Fibroblast of mammary gland (primary cell): ENCODE measurements at regions not wholly inside any gene's neighbourhood (a gene's known extent, or its start where the extent isn't known, plus 50 kb on each side); places are given as distances from the start of the nearest gene placed in this dataset.
A peak's percentile ranks its signal among the peaks of the same experiment; 100 is the strongest.

ENCODE experiments used
- DNase-seq: peaks from one replicate; pipeline ENCODE4 v3.0.0-alpha.2; 2010; ENCODE audit warnings: low read depth
- H3K4me3 ChIP-seq: 2 replicates; pipeline ENCODE4 v1.5.1; 2011; ENCODE audit warnings: low read depth, mild to moderate bottlenecking, low read length, moderate library complexity; ENCODE audit not compliant: control insufficient read depth
- CTCF ChIP-seq: conservative IDR thresholded peaks from 2 replicates; pipeline ENCODE4 v1.5.1; 2011; ENCODE audit warnings: low read depth, low read length, inconsistent platforms; ENCODE audit not compliant: control insufficient read depth, insufficient read depth

- no peak overlapping the region for H3K4me3 ChIP-seq
- DNase-seq: no peak
- no peak for TF ChIP-seq CTCF
These were observed 254.5 kb upstream of the ROPN1 start for GRCh38 chr3:124246376-124246775.

DNA sequence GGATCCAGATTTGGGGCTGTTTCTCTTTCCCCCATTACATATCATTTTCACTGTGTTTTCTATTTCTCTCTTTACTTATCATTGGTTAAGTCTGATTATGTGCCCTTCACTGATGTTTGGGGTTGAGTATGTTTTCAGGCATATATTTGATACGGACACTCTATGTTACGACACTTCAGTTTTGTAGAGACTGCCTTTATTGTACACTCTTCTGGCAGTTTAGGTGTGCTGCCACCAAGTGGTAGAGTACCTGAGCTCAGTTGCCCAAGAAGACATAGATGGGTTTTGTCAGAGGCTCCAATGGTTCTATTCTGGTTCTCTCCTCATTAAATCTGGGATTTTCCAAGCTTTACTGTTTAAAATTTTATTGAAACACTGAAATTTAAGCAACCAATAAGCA lies 255.0 kb upstream of the ROPN1 start:
- peak; percentile 46 for TF ChIP-seq CTCF
- no peak overlapping the region for H3K4me3 ChIP-seq
- peak; percentile 35 for DNase-seq

GRCh38 chr3:124248471-124249028 lies 256.6 kb upstream of the ROPN1 start:
- peak; percentile 91 for DNase-seq
- TF ChIP-seq CTCF: no peak
- H3K4me3 ChIP-seq: no peak overlapping the region

DNA sequence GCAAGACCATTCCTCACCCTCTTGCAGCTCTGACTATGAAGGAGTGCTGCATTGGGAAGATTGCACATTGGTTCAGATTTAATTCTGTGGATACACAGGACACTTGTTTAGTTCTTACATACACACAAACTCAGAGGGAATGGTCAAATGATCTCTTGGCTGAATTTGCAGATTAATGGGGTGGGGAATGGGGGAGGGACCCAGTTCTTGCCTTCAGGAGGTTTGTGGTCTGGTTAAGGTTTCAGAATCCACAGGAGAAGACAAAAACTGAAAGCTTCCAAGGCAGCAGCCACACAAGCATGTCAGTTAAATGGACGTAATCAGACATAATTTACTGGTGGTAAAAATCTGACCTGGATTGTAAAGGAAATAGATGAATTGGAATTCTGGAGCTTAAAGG lies 257.1 kb upstream of the ROPN1 start:
- no peak for DNase-seq
- H3K4me3 ChIP-seq: no peak overlapping the region
- TF ChIP-seq CTCF: no peak

DNA sequence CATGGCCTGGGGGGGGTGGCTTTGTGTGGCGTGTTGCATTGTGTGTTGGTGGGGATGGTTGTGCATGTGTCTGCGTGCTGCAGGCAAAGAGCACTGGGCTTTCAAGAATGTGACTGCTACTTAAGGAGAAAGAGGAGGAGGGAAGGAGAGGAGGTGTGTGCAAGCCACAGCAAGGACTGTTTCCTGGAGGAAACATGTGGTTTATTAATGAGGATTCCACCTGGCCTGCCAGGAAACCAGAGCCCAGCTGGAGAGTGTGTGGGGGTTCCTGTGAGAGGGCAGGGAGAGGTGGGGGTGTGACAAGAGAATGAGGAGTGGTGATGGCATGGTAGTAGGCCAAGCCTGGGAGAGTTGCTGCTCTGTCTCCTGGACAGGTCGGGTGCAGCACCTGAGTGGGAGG lies 258.1 kb upstream of the ROPN1 start:
- no peak for DNase-seq
- TF ChIP-seq CTCF: no peak

GRCh38 chr3:124256156-124256555 lies 264.2 kb upstream of the ROPN1 start:
- H3K4me3 ChIP-seq: no peak overlapping the region
- no peak for TF ChIP-seq CTCF
- no peak for DNase-seq

More for the DNA sequence above, 258.1 kb upstream of the ROPN1 start:
- H3K4me3 ChIP-seq: no peak overlapping the region

GRCh38 chr3:124256599-124256998 lies 264.7 kb upstream of the ROPN1 start:
- no peak for TF ChIP-seq CTCF
- H3K4me3 ChIP-seq: no peak overlapping the region
- DNase-seq: no peak
